HG03520 (cell line): ENCODE measurements at regions not wholly inside any gene's neighbourhood (a gene's known extent, or its start where the extent isn't known, plus 50 kb on each side); places are given as distances from the start of the nearest gene placed in this dataset.

Experiments used
- ATAC-seq: cut with Tn5 transposase; IDR thresholded peaks from one replicate; pipeline ENCODE4 v1.9.1; 2021; ENCODE audit warnings: mild to moderate bottlenecking, moderate library complexity; ENCODE audit not compliant: unreplicated experiment

- ATAC-seq = no peak
These were observed 376.7 kb upstream of the DDI1 start for GRCh38 chr11:103659743-103660142.

DNA sequence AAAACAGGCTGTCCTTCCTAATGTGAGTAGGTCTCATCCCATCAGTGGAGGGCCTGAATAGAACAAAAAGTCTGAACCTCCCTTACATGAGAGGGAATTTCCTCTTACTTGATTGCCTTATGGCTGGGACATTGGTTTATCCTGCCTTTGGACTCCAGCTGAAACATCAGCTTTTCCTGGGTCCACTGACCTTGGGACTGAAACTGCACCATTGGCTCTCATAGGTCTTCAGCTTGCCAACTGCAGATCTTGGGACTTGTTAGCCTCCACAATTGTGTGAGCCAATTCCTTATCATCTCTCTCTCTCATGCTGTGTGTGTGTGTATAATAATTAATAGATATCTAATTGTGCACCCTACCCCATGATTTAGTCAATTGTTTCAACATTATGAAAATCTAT lies 375.3 kb upstream of the DDI1 start:
- ATAC-seq = no peak

DNA sequence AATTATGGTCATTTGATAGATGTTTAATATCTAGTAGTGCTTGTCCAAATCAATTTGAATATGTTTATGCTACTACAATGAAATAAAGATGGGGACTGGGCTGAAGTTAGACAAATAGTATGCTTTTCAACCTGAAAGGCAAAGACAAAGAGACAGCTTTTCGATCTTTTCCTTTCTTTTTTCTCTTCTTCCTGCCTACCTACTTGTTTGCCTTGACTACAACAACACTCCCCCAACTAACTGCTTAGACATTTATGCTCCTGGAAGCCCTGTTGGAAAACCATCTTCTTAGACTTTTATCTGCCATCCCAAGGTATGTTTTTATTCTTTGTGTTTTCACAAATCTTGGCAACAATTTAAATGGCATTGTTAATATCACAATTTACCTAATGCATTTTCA lies 374.4 kb upstream of the DDI1 start:
- no peak for ATAC-seq

GRCh38 chr11:103662880-103663279 lies 373.6 kb upstream of the DDI1 start:
- ATAC-seq = peak; percentile 57

DNA sequence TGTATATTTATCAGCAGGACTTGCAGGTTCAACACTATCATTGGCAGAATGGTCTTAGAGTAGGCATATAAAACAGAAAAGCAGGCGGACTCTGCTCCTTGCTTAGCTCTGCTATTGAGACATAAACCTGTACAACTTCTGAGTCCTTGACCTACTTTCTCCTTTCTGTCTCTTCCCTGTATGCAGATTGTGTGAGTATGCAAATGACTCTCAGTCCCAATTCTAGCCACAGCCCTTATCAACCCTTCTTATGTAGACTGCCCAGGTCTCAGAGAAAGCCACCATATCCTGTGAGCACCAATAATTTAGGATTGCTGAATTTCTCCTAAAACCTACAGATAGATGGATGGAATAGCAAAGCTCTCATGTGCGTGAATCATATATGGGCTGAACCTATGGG lies 367.6 kb upstream of the DDI1 start:
- no peak for ATAC-seq

DNA sequence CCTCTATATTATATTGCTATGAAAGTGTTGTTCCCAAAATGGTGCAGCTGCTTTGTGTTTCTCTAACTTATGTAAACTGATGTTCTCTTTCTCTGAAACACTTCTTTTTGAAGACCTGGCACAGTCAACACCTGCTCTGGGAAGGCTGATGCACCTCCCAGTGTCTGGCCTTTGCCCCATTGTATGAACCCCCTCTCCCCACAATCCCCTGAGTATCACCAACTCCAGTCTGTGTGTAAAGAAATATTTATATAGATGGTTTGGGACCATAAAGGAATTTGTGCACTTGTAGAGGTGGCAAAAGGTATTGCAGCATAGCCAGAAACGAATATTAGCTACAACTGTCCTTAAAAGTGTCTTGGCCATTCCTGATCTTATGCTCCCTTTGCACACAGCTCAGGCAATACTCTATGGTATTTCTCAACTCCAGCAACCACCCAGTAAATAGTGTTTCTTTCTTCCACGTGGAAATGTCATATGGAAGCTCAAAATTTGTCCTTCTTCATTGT lies 365.2 kb upstream of the DDI1 start:
- peak; percentile 63 for ATAC-seq

DNA sequence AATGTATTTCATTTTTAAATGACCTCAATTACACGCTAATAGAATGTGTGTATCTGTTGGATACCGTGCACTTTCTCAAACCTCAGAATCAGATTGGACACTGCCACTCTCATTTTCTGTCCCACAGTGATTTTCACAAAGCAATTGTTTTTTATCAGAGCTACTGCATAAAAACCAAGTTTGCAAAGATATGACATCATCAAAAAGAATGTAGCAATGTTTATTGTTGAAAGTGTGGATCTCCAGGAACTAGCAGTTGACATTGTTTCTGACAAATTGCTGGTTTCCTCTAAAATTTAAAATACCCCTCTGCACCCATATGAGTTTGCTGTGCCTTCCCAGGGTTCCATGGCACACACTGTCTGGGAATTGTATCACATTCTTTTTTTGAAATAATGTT lies 362.7 kb upstream of the DDI1 start:
- ATAC-seq = no peak

- ATAC-seq = no peak
These were observed 360.0 kb upstream of the DDI1 start for GRCh38 chr11:103676413-103676812.

DNA sequence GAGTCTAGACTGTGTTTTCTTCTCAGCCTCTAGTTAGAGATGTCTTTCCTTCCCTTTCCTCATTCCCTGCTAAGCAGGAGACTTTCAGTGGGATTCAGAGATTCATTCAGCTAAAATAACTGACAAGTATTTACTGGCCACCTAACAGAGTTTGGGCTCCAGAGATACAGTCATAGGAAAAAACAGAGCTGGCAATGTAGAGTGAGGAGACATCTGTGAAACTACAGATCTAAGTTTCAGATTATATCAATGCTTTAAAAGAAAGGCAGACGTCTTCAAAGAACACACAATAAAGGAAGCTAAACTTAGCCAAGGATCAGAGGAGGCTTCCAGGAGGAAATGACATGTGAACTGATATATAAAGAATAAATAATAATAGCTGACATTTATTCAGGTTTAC lies 355.6 kb upstream of the DDI1 start:
- ATAC-seq = no peak

GRCh38 chr11:103681855-103682254 lies 354.6 kb upstream of the DDI1 start:
- ATAC-seq = peak; percentile 8

- ATAC-seq = peak; percentile 96
These were observed 353.9 kb upstream of the DDI1 start for GRCh38 chr11:103682318-103683184.

DNA sequence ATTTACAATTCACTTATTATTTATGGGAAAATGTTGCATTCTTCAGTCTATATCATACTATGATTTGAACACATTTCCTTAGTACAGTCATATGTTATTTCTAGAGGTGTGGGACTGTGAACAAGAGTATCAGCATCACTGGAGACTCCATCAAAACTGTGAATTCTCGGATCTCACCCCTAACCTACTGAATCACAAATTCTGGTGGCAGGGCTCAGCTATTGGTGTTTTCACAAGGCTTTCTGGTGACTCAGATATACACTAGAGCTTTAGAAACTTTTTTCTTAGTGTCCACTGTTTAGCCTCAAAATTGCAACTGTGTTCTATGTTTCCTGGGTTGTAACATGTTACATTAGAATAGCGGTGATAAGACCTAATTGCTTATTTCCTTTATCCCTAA lies 352.9 kb upstream of the DDI1 start:
- ATAC-seq = no peak

GRCh38 chr11:103688924-103689323 lies 347.5 kb upstream of the DDI1 start:
- ATAC-seq = no peak

GRCh38 chr11:103690356-103690755 lies 346.1 kb upstream of the DDI1 start:
- ATAC-seq = no peak

GRCh38 chr11:103696123-103696522 lies 340.3 kb upstream of the DDI1 start:
- ATAC-seq = no peak

- ATAC-seq = no peak
These were observed 337.2 kb upstream of the DDI1 start for GRCh38 chr11:103699216-103699615.

- ATAC-seq = no peak
These were observed 336.8 kb upstream of the DDI1 start for GRCh38 chr11:103699656-103700055.

- no peak for ATAC-seq
These were observed 335.8 kb upstream of the DDI1 start for GRCh38 chr11:103700622-103701021.

GRCh38 chr11:103703437-103703836 lies 333.0 kb upstream of the DDI1 start:
- ATAC-seq = no peak

DNA sequence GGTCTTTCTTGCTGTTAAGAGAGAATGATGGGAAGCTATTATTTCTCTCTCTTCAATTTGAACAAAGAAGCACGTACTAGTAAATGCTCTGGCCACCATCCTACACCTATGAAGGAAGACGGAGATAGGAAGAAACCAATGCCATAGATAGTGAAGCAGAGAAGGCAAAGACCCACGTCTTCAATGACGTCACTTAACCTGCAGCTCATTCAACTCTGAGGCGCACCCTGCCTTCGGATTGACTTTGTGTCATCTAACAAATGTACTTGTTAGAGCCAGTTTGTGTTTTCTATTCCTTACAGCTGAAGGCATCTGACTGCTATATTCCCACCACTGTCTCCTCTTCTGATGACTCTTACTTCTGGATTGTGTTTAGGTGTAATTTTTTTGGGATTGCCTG lies 332.5 kb upstream of the DDI1 start:
- no peak for ATAC-seq

DNA sequence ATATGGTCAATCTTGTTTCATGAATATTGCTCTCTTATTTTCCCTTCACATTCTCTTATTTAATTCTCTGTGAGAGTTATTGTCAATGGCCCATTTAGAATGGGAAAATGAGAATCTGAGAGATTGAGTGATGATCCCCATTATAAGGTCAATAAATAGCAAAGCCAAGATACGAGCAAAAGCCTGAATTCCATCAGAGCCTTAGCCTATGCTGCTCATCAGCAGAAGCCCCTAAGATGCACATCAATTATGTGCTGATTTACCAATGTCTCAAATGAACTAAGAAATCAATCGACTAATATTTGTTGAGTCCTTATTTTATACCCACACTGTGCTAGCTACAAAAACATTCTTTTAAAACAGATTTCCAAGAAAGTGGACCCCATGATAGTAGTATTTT lies 330.8 kb upstream of the DDI1 start:
- ATAC-seq = no peak

GRCh38 chr11:103709371-103709770 lies 327.1 kb upstream of the DDI1 start:
- peak; percentile 77 for ATAC-seq

GRCh38 chr11:103714246-103714645 lies 322.2 kb upstream of the DDI1 start:
- ATAC-seq = no peak
